ENCODE measurements at regions not wholly inside any gene's neighbourhood (a gene's known extent, or its start where the extent isn't known, plus 50 kb on each side); places are given as distances from the start of the nearest gene placed in this dataset.
"Not testable (repeated sequence)": the region's sequence is repeated elsewhere in the genome, so short reads cannot be mapped to it uniquely, and the experiment has no call there.

DNA sequence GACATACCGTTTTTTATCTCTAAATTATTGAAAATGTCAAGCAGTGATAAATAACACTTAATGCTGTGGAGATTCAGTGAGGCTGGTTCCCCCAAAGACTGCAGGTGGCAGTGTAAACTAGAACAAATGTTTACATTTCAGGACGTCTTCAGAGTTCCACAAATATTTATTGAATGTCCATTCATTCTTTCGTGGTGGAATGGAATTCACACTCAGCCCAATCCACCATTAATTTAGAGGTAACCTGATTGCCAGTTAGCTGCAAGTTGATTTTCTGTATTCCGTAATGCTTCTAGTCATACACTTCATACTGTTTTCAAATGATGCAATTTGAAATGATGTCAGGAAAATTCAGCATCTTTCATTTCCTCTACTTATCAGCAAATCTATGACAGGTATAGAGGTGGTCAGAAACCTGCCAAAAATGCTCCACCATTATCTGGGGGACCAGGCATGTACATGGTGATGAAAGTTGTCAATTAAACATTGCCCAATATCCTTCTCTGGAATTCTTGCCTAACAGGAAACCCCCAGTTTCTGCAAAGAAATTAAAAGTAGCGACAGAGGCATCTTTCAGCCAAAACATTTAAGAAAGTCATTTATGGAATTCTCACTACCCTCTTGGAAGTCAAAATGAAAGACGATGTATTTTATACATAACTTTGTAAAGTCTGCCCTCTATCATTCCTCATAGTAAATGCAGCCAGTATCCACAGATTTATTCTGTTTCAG is 94.3 kb upstream of the BMAL1 start:
- ATAC-seq = no peak

- ATAC-seq = no peak
These were observed 93.8 kb upstream of the BMAL1 start for GRCh38 chr11:13183826-13184196.

GRCh38 chr11:13184295-13184794 is 93.2 kb upstream of the BMAL1 start:
- no peak for ATAC-seq

DNA sequence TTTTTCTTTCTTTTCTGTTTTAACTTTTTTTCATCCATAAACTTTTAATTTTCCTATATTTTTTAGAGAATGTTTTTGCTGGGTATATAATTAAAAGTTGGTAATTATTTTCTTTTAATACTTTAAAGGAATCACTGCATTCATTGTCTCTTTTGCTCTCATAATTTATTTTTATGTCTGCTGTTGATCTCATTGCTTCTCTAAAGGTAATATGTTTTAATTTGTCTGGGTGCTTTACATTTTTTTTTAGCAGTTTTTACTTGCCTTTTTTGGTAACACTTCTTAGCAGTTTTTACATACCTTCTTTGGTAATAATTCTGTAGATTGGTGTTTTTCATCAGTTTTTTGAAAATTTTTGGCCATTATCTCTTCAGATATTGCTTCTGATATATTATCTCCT is 89.4 kb upstream of the BMAL1 start:
- no peak for ATAC-seq

- ATAC-seq = no peak
These were observed 87.8 kb upstream of the BMAL1 start for GRCh38 chr11:13189561-13190426.

GRCh38 chr11:13193613-13194012 is 84.0 kb upstream of the BMAL1 start:
- no peak for ATAC-seq

DNA sequence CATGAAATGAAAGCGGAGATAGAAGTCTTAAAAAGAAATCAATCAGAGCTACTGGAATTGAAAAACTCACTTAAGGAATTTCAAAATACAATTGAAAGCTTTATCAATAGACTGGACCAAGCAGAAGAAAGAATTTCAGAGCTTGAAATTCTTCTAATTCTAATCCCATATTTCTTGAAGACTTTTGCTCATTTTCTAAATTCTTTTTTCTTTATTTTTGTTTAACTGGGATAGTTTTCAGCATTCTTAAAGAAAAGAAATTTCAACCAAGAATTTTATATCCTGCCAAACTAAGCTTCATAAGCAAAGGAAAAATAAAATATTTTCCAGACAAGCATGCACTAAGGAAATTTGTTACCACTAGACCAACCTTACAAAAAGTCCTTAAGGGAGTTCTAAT is 80.2 kb upstream of the BMAL1 start:
- not testable (repeated sequence) for ATAC-seq

DNA sequence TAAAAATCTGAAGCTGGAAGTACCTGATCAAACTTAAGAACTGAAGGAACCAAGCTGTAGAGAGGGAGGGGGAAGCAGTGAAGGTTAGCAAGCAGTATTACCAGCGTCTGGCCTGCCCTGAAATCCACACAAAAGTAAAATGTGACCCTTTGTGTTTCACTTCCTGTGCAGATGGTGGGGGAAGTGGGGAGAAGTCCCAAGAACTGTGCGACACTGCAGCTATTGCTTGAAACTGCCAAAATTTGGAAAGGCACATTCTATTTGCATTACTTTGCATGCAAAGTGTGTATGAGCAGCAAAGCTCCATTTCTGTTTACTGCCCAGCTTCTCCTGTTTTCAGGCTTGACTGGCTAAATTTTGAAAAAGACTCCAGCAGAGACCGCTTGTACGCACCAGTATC is 72.1 kb upstream of the BMAL1 start:
- no peak for ATAC-seq

GRCh38 chr11:13206086-13206640 is 71.4 kb upstream of the BMAL1 start:
- peak in 1 of 2 donors; percentile 52 for ATAC-seq

DNA sequence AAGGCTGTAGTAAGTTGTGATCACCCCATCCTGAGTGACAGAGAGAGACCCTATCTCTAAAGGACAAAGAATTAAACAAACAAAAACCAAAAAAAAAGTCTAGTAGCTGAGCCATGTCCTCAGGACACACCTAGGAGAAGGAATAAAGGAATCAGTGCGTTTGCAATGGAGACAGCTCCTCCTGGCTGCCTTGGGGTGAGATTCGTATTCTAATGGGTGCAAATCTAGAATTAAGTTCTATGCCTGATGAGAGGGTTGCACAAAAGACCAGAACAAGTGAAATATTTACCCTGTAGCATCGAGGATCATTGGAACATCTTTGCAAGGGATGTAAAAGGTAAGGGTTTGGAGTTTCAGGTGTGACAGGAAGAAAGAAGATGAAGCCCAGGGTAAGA is 70.3 kb upstream of the BMAL1 start:
- ATAC-seq = no peak

DNA sequence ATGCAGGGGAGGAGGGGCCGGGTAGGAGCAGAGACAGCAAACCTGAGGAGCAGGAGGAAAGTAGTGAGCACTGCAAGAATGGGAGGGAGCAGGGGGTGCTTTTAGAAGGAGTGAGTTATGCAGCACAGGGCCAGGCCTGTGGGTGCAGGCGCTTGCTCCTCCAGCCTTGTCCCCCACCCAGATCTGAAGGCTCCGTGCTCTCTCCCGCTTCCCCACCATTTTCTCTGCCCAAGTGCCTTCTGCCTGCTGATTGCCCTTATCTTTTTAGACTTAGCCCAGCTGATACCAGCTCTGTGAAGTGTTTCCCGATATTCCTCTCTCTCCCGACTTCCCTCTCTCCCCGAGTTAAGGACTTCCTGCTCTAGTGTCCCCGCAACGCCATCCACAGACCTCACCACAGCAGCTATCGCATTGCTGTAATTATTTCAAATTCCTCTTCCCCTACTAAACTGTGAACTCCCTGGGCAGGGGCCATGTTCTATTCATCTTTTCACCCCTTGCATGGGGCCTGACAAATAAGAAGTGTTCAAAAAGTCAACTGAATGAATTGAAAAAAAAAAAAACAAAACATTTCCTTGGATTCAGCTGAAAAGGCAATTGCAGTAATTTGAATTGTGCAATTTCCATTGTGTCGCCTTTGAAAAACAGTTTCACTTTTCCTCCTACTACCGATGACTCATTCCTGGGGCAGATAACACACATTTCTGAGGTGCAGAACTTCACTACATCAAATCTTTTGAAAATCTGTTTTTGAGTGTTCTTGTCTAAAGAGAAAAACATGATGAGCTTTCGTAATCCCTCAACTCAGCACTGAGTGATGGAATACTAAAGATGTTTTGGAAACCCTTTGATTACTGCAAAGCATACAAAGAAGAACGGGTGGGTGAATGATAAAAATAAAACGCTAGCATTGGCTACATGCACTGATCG is 69.7 kb upstream of the BMAL1 start:
- peak; percentile 79 to 82 for ATAC-seq

DNA sequence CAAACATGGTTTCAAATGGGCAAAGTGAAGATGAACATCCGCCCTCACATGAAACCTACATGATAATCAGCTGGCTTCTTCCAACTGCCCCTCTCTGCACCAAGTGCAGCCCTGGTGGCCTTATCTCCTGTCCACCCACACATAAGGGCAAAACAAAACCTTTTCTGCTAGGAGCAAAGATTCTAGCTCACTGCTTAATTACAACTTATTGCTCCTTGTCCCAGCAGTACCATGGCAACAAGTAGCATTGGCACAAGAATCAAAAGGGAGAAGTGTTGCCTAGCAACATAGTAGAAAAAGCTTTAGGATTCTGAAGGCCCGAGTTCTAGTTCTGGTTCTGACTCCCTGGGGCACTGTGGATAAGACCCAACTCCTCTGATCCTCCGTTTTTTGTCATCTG is 68.7 kb upstream of the BMAL1 start:
- no peak for ATAC-seq

DNA sequence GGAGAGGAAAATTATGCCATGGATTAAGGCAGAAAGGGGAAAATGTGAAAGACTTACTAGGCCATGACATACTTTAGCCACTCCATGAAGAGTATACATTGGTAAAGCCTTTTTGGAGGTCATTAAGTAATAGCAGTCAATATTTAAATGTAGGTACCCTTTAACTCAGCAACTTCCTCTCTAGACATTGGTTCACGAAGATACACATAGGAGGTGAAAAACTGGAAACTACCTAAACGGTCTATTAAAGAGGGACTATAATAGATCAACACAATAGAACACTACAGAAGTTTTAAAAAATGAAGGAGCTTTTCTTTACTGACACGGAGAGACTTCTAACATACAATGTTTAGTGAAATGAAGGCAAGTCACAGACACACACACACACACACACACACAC is 68.2 kb upstream of the BMAL1 start:
- no peak for ATAC-seq

GRCh38 chr11:13210424-13210823 is 67.2 kb upstream of the BMAL1 start:
- no peak for ATAC-seq

DNA sequence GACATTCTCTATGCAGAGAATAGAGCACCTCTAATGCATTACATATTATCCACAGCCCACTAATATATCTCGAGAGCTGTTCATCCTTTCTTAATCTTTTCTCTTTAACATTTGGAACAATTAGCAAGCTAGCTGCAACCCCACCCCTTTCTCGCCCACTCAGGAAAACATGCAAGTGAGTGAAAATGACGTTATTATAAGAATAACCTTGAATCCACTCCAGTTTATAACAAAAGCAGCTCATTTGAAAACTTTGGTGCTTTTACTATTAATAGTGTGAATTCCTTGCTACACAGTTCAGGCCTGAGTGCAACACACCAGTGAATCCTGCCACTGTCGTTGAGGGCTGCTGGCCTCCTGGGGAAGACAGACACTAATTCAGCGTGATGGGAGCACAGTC is 63.3 kb upstream of the BMAL1 start:
- no peak for ATAC-seq

- ATAC-seq = no peak
These were observed 62.4 kb upstream of the BMAL1 start for GRCh38 chr11:13215149-13215548.

- ATAC-seq = peak; percentile 74 to 82
These were observed 61.4 kb upstream of the BMAL1 start for GRCh38 chr11:13216019-13216710.

GRCh38 chr11:13216711-13217075 is 60.9 kb upstream of the BMAL1 start:
- peak in 1 of 2 donors; percentile 33 for ATAC-seq

DNA sequence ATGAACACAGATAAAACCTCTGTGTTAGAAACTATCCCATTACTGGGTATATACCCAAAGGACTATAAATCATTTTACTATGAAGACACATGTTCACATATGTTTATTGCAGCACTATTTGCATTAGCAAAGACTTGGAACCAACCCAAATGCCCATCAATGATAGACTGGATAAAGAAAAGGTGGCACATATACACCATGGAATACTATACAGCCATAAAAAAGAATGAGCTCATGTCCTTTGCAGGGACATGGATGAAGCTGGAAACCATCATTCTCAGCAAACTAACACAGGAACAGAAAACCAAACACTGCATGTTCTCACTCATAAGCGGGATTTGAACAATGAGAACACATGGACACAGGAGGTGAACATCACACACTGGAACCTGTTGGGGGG is 58.9 kb upstream of the BMAL1 start:
- not testable (repeated sequence) for ATAC-seq

GRCh38 chr11:13220148-13220547 is 57.4 kb upstream of the BMAL1 start:
- ATAC-seq = no peak

- ATAC-seq = no peak
These were observed 55.9 kb upstream of the BMAL1 start for GRCh38 chr11:13221722-13222121.

GRCh38 chr11:13222285-13222684 is 55.3 kb upstream of the BMAL1 start:
- ATAC-seq = no peak
